Neutrophil (primary cell): ENCODE measurements at regions not wholly inside any gene's neighbourhood (a gene's known extent, or its start where the extent isn't known, plus 50 kb on each side); places are given as distances from the start of the nearest gene placed in this dataset.
"Not testable (repeated sequence)": the region's sequence is repeated elsewhere in the genome, so short reads cannot be mapped to it uniquely, and the experiment has no call there.

Experiments
- H3K27ac ChIP-seq: fragments of 200-600 bp; sonication (generic); 2 replicates; pipeline ENCODE4 v1.5.1; 2016; ENCODE audit warnings: mild to moderate bottlenecking, moderate library complexity
- H3K27me3 ChIP-seq: fragments of 200-600 bp; sonication (generic); 2 replicates; pipeline ENCODE4 v1.6.0; 2016; ENCODE audit warnings: mild to moderate bottlenecking
- H3K36me3 ChIP-seq: fragments of 200-600 bp; sonication (generic); 2 replicates; pipeline ENCODE4 v1.5.1; 2017
- H3K4me1 ChIP-seq, 2 experiments: fragments of 200-600 bp in 1 of 2; sonication (generic) in 1 of 2; 1 replicate in 1 of 2; 2 replicates in 1 of 2; pipeline versions ENCODE4 v1.5.1 to v1.6.1; 2013 to 2016; ENCODE audit warnings: low read depth in 1 of 2, low read length in 1 of 2, mild to moderate bottlenecking in 1 of 2, moderate library complexity in 1 of 2; ENCODE audit not compliant: control insufficient read depth in 1 of 2, insufficient read depth in 1 of 2
- H3K4me3 ChIP-seq, 2 experiments: fragments of 200-600 bp in 1 of 2; sonication (generic) in 1 of 2; 1 replicate in 1 of 2; 2 replicates in 1 of 2; pipeline ENCODE4 v1.5.1; 2013 to 2016; ENCODE audit warnings: low read depth in 1 of 2, low read length in 1 of 2, mild to moderate bottlenecking in 1 of 2, moderate library complexity in 1 of 2
- H3K9me3 ChIP-seq: fragments of 200-600 bp; sonication (generic); 2 replicates; pipeline ENCODE4 v1.5.1; 2016
- TF ChIP-seq, protein P1 (sequence below): fragments of 200-600 bp; sonication (generic); IDR thresholded peaks from 2 replicates; pipeline ENCODE4 v1.5.1; 2016; ENCODE audit warnings: antibody characterized with exemption

DNA sequence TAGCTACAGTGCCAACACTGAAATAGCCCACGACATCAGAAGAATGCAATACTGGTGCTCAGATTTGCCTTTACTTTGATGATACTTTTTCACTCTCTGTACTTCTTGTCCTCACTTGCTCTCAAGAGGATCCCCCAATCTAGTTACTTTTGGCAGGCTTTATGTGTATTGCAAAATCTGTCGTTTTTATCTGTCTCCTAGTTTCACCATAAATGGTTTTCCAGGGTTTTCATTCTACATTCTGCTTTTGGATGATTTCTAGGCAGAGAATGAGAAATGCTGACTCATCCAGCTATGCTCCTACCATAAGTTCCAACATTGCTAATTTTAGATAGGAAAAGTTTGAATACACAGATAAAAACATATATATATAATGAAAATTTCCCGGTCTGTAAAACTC lies 659.5 kb upstream of the NRG3 start:
- TF ChIP-seq, protein P1, sequence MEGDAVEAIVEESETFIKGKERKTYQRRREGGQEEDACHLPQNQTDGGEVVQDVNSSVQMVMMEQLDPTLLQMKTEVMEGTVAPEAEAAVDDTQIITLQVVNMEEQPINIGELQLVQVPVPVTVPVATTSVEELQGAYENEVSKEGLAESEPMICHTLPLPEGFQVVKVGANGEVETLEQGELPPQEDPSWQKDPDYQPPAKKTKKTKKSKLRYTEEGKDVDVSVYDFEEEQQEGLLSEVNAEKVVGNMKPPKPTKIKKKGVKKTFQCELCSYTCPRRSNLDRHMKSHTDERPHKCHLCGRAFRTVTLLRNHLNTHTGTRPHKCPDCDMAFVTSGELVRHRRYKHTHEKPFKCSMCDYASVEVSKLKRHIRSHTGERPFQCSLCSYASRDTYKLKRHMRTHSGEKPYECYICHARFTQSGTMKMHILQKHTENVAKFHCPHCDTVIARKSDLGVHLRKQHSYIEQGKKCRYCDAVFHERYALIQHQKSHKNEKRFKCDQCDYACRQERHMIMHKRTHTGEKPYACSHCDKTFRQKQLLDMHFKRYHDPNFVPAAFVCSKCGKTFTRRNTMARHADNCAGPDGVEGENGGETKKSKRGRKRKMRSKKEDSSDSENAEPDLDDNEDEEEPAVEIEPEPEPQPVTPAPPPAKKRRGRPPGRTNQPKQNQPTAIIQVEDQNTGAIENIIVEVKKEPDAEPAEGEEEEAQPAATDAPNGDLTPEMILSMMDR = no peak
- Histone ChIP-seq H3K4me1 (no peaks in the 10 kb centered on the region), H3K9me3 (no peaks in the 10 kb centered on the region), H3K36me3 (no peaks in the 10 kb centered on the region), H3K27me3 (no peaks in the 10 kb centered on the region), H3K4me3 (no peak overlapping the region), H3K27ac (no peak overlapping the region)

DNA sequence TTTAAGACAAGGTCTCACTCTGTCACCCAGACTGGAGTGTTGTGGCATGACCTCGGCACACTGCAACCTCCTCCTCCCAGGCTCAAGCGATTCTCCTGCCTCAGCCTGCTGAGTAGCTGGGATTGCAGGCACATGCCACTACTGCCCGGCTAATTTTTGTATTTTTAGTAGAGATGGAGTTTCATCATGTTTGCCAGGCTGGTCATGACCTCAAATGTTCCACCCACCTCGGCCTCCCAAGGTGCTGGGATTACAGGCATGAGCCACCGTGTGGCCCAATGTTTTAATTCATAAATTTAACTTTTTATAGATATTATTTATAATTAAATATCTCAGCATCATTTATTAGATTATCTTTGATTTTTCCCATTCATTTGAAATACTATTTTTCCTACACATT lies 658.0 kb upstream of the NRG3 start:
- Histone ChIP-seq H3K4me1 (no peaks in the 10 kb centered on the region), H3K36me3 (no peaks in the 10 kb centered on the region), H3K9me3 (no peaks in the 10 kb centered on the region), H3K4me3 (no peak overlapping the region), H3K27ac (no peak overlapping the region), H3K27me3 (no peaks in the 10 kb centered on the region)
- TF ChIP-seq, protein P1 = no peak

DNA sequence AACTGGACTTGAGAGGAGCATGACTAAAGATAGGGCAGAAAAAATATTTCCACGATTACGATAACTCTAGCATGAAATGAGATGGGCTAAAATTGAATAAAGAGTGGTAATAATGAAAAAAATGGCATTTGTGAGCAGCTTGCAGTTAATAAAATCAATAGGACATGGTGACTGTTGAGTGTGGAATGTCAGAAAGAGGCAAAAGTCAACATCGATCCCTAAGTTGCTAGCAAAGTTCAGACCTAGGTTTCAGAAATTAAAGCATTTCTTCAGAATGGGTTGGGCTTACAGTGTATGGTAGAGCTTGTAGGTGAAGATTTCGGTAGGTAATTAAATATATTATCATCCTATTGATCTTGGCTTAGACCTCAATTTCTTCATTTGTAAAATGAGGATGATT lies 656.7 kb upstream of the NRG3 start:
- TF ChIP-seq, protein P1 = no peak
- Histone ChIP-seq H3K36me3 (no peaks in the 10 kb centered on the region), H3K4me3 (no peak overlapping the region), H3K4me1 (no peaks in the 10 kb centered on the region), H3K27me3 (no peaks in the 10 kb centered on the region), H3K27ac (no peak overlapping the region), H3K9me3 (no peaks in the 10 kb centered on the region)

DNA sequence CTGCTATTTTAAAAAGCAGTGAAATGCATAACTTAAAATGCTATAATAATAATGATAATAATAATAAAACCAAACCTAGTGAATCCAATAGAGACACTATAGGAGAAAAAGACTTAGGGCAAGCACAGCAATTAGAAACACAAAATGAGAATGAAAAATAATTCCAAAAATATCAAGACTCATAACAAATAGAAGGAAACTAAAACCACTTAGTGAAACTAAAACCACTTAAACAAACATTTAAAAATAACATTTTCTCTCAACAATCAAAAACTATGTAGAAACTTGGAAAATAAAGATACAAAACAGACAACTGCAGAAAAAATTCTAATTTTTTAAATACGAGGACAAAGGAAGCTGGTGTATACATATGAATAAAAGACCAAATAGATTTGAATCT lies 655.2 kb upstream of the NRG3 start:
- Histone ChIP-seq H3K27ac (no peak overlapping the region), H3K36me3 (no peaks in the 10 kb centered on the region), H3K4me3 (no peak overlapping the region), H3K27me3 (no peaks in the 10 kb centered on the region), H3K4me1 (no peaks in the 10 kb centered on the region), H3K9me3 (no peaks in the 10 kb centered on the region)
- TF ChIP-seq, protein P1 = no peak

DNA sequence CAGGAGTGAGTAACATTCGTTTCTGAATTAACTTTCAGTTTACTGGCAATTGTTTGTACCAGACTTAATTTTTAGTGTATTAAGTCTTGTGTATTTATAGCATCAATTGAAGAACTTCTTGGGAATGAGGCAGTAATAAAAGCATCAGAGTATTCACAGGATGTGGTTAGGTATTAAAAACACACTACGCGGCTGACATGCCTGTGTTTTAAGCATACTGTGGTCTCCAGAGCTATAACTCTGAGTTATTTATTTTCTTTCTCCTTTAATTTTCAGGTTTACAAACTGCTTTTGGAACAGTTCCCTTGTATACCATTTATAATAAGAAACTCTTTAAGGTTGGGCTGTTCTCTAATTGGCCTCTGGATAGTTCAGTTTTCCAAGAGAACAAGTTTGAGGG lies 626.1 kb upstream of the NRG3 start:
- TF ChIP-seq, protein P1 = no peak
- H3K4me1 ChIP-seq = no peaks in the 10 kb centered on the region
- H3K36me3 ChIP-seq = no peaks in the 10 kb centered on the region
- no peaks in the 10 kb centered on the region for H3K27me3 ChIP-seq
- H3K9me3 ChIP-seq = no peaks in the 10 kb centered on the region
- H3K27ac ChIP-seq = no peak overlapping the region
- H3K4me3 ChIP-seq = no peak overlapping the region

DNA sequence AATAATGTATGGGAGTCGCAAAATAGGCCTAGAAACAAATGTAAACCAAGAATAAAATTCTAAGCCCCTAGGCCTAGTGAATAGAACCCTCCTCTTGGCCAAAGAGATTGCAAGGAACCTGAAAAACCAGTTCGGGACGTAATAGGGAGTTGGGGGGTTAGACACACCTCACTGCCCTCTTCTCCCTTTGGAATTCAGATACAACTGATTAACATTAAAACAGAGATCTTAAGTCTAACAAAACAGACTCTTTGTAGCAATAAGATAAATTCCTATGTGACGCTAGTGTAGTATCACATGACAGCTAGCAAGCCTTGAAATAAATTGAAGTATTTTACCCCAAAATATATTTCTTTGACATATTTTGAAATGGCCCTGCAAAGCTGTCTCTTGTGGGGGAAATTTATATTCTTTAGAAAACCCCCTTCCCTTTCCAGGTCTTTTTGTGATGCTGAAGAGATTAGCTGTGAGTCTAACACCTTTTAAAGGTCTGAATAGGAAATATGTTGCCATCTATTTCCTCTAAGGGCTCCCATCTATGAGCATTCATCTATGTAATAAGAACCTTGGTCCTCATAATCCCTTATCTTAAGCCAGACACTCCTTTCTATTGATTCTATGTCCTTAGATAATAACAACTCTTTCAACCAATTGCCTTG lies 623.4 kb upstream of the NRG3 start:
- Histone ChIP-seq H3K4me3 (no peak overlapping the region), H3K27me3 (no peaks in the 10 kb centered on the region), H3K27ac (no peak overlapping the region), H3K36me3 (no peaks in the 10 kb centered on the region), H3K9me3 (no peaks in the 10 kb centered on the region), H3K4me1 (no peaks in the 10 kb centered on the region)
- TF ChIP-seq, protein P1 = no peak

DNA sequence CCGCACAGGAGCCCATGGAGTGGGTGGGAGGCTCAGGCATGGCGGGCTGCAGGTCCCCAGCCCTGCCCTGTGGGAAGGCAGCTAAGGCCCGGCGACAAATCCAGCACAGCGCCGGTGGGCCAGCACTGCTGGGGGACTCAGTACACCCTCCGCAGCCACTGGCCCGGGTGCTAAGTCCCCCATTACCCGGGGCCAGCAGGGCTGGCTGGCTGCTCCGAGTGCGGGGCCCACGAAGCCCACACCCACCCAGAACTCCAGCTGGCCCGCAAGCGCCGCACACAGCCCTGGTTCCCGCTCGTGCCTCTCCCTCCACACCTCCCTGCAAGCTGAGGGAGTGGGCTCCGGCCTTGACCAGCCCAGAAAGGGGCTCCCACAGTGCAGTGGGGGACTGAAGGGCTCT lies 610.0 kb upstream of the NRG3 start:
- H3K4me1 ChIP-seq, H3K4me3 ChIP-seq: not testable (repeated sequence)

More for the DNA sequence above, 610.0 kb upstream of the NRG3 start:
- H3K27ac ChIP-seq, H3K9me3 ChIP-seq, H3K36me3 ChIP-seq, H3K27me3 ChIP-seq: not testable (repeated sequence)
